ENCODE measurements at regions not wholly inside any gene's neighbourhood (a gene's known extent, or its start where the extent isn't known, plus 50 kb on each side); places are given as distances from the start of the nearest gene placed in this dataset.

GRCh38 chr18:10374636-10375293 is 79.7 kb upstream of the APCDD1 start:
- Histone ChIP-seq H3K9me3 (replicated peaks; ENCODE audit: insufficient read depth, low read length) (no peaks in the 10 kb centered on the region), H4K20me1 (ENCODE audit: insufficient read depth, low read length) (no peaks in the 10 kb centered on the region), H3K4me1 (ENCODE audit: low read length) (no peaks in the 10 kb centered on the region), H3K27me3 (replicated peaks; ENCODE audit: insufficient read depth, low read length) (no peaks in the 10 kb centered on the region), H3K27ac (ENCODE audit: low read length) (no peak overlapping the region), H3K9me2 (replicated peaks; ENCODE audit: insufficient read depth, low read length) (no peaks in the 10 kb centered on the region), H3K36me3 (replicated peaks; ENCODE audit: insufficient read depth, low read length) (no peaks in the 10 kb centered on the region), H3K4me3 (ENCODE audit: low read length) (no peak overlapping the region), H3K9ac (ENCODE audit: low read length) (no peak overlapping the region), H3K79me2 (ENCODE audit: low read length) (no peaks in the 10 kb centered on the region), H3K4me2 (ENCODE audit: low read depth, low read length) (no peak overlapping the region), H2AFZ (ENCODE audit: low read length) (no peak overlapping the region), H3F3A (ENCODE audit: insufficient read depth, low read length) (no peaks in the 10 kb centered on the region)
- no peak for TF ChIP-seq EZH2 (optimal IDR thresholded peaks at IDR 0.05; ENCODE audit: low read depth, low read length)
- no peak for TF ChIP-seq EZH2phosphoT487 (IDR thresholded peaks at IDR 0.05; ENCODE audit: low read length)
- TF ChIP-seq CTCF (IDR thresholded peaks at IDR 0.05; ENCODE audit: low read length): no peak
- no peak for DNase-seq

- Histone ChIP-seq H3K9me2 (replicated peaks; ENCODE audit: insufficient read depth, low read length) (no peaks in the 10 kb centered on the region), H3K36me3 (replicated peaks; ENCODE audit: insufficient read depth, low read length) (no peaks in the 10 kb centered on the region), H3K27me3 (replicated peaks; ENCODE audit: insufficient read depth, low read length) (no peaks in the 10 kb centered on the region), H2AFZ (ENCODE audit: low read length) (no peak overlapping the region), H3K79me2 (ENCODE audit: low read length) (no peaks in the 10 kb centered on the region), H3K9ac (ENCODE audit: low read length) (no peak overlapping the region), H3F3A (ENCODE audit: insufficient read depth, low read length) (no peaks in the 10 kb centered on the region), H3K4me1 (ENCODE audit: low read length) (no peaks in the 10 kb centered on the region), H3K9me3 (replicated peaks; ENCODE audit: insufficient read depth, low read length) (no peaks in the 10 kb centered on the region), H4K20me1 (ENCODE audit: insufficient read depth, low read length) (no peaks in the 10 kb centered on the region), H3K27ac (ENCODE audit: low read length) (no peak overlapping the region), H3K4me3 (ENCODE audit: low read length) (no peak overlapping the region), H3K4me2 (ENCODE audit: low read depth, low read length) (no peak overlapping the region)
- no peak for DNase-seq
- TF ChIP-seq CTCF (IDR thresholded peaks at IDR 0.05; ENCODE audit: low read length): no peak
- no peak for TF ChIP-seq EZH2phosphoT487 (IDR thresholded peaks at IDR 0.05; ENCODE audit: low read length)
- no peak for TF ChIP-seq EZH2 (optimal IDR thresholded peaks at IDR 0.05; ENCODE audit: low read depth, low read length)
Observed at GRCh38 chr18:10376731-10377130, 77.7 kb upstream of the APCDD1 start.

GRCh38 chr18:10377956-10378355 is 76.5 kb upstream of the APCDD1 start:
- no peaks in the 10 kb centered on the region for H3K79me2 ChIP-seq (ENCODE audit: low read length)
- H2AFZ ChIP-seq (ENCODE audit: low read length): no peak overlapping the region
- no peaks in the 10 kb centered on the region for H3K27me3 ChIP-seq (replicated peaks; ENCODE audit: insufficient read depth, low read length)
- no peaks in the 10 kb centered on the region for H3K9me2 ChIP-seq (replicated peaks; ENCODE audit: insufficient read depth, low read length)
- no peaks in the 10 kb centered on the region for H3K36me3 ChIP-seq (replicated peaks; ENCODE audit: insufficient read depth, low read length)
- no peak for TF ChIP-seq EZH2phosphoT487 (IDR thresholded peaks at IDR 0.05; ENCODE audit: low read length)
- no peak for TF ChIP-seq CTCF (IDR thresholded peaks at IDR 0.05; ENCODE audit: low read length)
- TF ChIP-seq EZH2 (optimal IDR thresholded peaks at IDR 0.05; ENCODE audit: low read depth, low read length): no peak
- H3K4me1 ChIP-seq (ENCODE audit: low read length): no peaks in the 10 kb centered on the region
- no peaks in the 10 kb centered on the region for H3K9me3 ChIP-seq (replicated peaks; ENCODE audit: insufficient read depth, low read length)
- H3K27ac ChIP-seq (ENCODE audit: low read length): no peak overlapping the region
- H4K20me1 ChIP-seq (ENCODE audit: insufficient read depth, low read length): no peaks in the 10 kb centered on the region
- no peak for DNase-seq
- H3K9ac ChIP-seq (ENCODE audit: low read length): no peak overlapping the region
- H3K4me2 ChIP-seq (ENCODE audit: low read depth, low read length): no peak overlapping the region
- H3F3A ChIP-seq (ENCODE audit: insufficient read depth, low read length): no peaks in the 10 kb centered on the region
- no peak overlapping the region for H3K4me3 ChIP-seq (ENCODE audit: low read length)

All from MM.1S (cell line).